Activated CD4-positive, alpha-beta memory T cell treated with anti-CD3 and anti-CD28 coated beads, Interleukin-2, amount 10 ng/mL, durations not matched to agents 7 days and 5 days (primary cell): ENCODE measurements at regions not wholly inside any gene's neighbourhood (a gene's known extent, or its start where the extent isn't known, plus 50 kb on each side); places are given as distances from the start of the nearest gene placed in this dataset.
"Not testable (repeated sequence)": the region's sequence is repeated elsewhere in the genome, so short reads cannot be mapped to it uniquely, and the experiment has no call there.

ENCODE experiments used
- CTCF ChIA-PET: fragments of 350-600 bp; sonication (Branson Sonifier 250); formaldehyde crosslinking; loops from one replicate; lab custom pipeline; 2021; ENCODE audit warnings: antibody characterized with exemption, inconsistent platforms; lab: Charles Lee
- POLR2A ChIA-PET: fragments of 350-600 bp; sonication (Branson Sonifier 250); formaldehyde crosslinking; loops from one replicate; lab custom pipeline; 2021; ENCODE audit warnings: antibody characterized with exemption; lab: Charles Lee
- DNase-seq: peaks from one replicate; pipeline ENCODE4 v3.0.0-alpha.2; 2020
- H3K27ac Mint-ChIP-seq: one replicate; pipeline ENCODE4 v1.8.0; 2021; ENCODE audit warnings: mild to moderate bottlenecking, mixed read lengths
- H3K27me3 Mint-ChIP-seq: one replicate; pipeline ENCODE4 v1.8.0; 2021; ENCODE audit warnings: mixed read lengths
- H3K36me3 Mint-ChIP-seq: one replicate; pipeline ENCODE4 v1.8.0; 2021; ENCODE audit warnings: low read depth, mixed read lengths
- H3K4me1 Mint-ChIP-seq: one replicate; pipeline ENCODE4 v1.8.0; 2021; ENCODE audit warnings: mixed read lengths
- H3K4me3 Mint-ChIP-seq: one replicate; pipeline ENCODE4 v1.8.0; 2021; ENCODE audit warnings: mild to moderate bottlenecking, mixed read lengths
- H3K9me3 Mint-ChIP-seq: one replicate; pipeline ENCODE4 v1.8.0; 2021; ENCODE audit warnings: mixed read lengths

- DNase-seq, H3K27me3 Mint-ChIP-seq, POLR2A ChIA-PET, H3K4me3 Mint-ChIP-seq, H3K4me1 Mint-ChIP-seq, H3K36me3 Mint-ChIP-seq, H3K27ac Mint-ChIP-seq, CTCF ChIA-PET: not testable (repeated sequence)
- H3K9me3 Mint-ChIP-seq = peaks cover 27% of the 10 kb centered on the region
These were observed 1223.1 kb downstream of the ARAP2 start for GRCh38 chr4:35021222-35021621.

DNA sequence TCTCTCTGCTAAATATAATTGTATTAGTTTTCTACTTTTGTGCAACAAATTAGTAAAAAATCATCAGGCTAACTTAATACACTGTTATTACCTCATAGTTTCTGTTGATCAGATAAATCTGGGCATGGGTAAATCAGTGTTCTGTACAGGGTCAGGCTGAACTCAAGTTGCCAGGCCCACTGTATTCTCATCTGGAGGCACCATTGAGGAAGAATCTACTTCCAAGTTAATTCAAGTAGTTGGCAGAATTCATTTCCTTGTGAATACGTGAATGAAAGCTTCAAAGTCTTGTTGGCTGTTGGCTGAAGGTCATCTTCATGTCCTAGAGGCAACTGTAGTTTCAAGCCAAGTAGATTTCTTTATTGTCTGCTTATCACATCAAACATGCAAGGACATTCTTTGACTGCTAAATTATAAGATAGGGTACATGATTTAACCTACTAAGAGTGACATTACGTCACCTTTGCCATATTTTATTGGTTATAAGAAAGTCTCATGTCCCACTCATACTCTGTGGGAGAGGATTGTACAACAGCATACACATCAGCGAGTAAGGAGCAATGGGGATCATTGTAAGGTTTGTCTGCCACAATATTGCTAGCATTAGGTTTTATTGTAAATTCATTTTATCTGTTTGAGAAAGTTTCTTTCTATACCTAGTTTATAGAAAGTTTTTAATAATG lies 1219.0 kb downstream of the ARAP2 start:
- ChIA-PET POLR2A (no interaction called here), CTCF (no interaction called here)
- Mint-ChIP-seq H3K4me3 (no peak overlapping the region), H3K27ac (no peak overlapping the region), H3K27me3 (no peaks in the 10 kb centered on the region), H3K36me3 (no peaks in the 10 kb centered on the region), H3K9me3 (peaks cover 7% of the 10 kb centered on the region), H3K4me1 (no peaks in the 10 kb centered on the region)
- no peak for DNase-seq

GRCh38 chr4:35038079-35038805 lies 1206.1 kb downstream of the ARAP2 start:
- H3K27me3 Mint-ChIP-seq = no peaks in the 10 kb centered on the region
- no peaks in the 10 kb centered on the region for H3K9me3 Mint-ChIP-seq
- H3K36me3 Mint-ChIP-seq = no peaks in the 10 kb centered on the region
- DNase-seq = no peak
- POLR2A ChIA-PET = no interaction called here
- CTCF ChIA-PET = no interaction called here
- H3K4me1 Mint-ChIP-seq = no peaks in the 10 kb centered on the region
- no peak overlapping the region for H3K4me3 Mint-ChIP-seq
- H3K27ac Mint-ChIP-seq = no peak overlapping the region

DNA sequence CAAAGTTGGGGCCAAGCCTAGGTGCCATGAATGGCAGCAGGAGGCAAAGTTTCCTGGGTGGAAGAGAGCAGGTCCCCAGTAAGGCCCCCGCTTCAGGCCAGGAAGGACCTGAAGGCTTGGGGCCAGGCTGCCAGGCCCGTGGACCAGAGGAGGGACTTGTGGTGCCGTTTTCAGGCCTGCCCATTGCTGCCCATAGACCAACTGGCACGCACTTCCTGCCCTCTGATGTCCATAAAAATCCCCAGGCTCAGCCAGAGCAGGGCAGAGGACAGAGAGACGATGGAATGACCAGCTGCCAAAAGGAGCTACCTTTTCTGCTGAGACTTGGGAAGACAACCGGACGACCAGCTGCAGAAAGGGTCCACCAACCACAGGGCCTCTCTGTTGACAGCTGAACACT lies 1205.5 kb downstream of the ARAP2 start:
- ChIA-PET CTCF (no interaction called here), POLR2A (no interaction called here)
- Mint-ChIP-seq H3K4me3 (no peak overlapping the region), H3K4me1 (no peaks in the 10 kb centered on the region), H3K9me3 (no peaks in the 10 kb centered on the region), H3K27me3 (no peaks in the 10 kb centered on the region), H3K27ac (no peak overlapping the region), H3K36me3 (no peaks in the 10 kb centered on the region)
- no peak for DNase-seq

DNA sequence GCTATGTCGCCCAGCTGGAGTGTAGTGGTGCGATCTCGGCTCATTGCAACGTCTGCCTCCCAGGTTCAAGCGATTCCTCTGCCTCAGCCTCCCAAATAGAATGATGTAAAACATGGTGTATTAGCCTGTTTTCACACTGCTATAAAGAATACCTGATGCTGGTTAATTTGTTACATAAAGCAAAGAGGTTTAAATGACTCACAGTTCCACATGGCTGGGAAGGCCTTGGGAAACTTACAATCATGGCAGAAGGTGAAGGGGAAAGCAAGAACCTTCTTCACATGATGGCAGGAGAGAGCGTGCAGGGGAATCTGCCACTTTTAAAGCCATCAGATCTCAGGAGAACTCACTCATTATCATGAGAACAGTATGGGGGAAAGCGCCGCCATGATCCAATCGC lies 1191.8 kb downstream of the ARAP2 start:
- Mint-ChIP-seq H3K4me3 (no peak overlapping the region), H3K36me3 (no peaks in the 10 kb centered on the region), H3K4me1 (no peaks in the 10 kb centered on the region), H3K27ac (no peak overlapping the region), H3K27me3 (no peaks in the 10 kb centered on the region), H3K9me3 (peaks cover 5% of the 10 kb centered on the region)
- DNase-seq = no peak
- POLR2A ChIA-PET = no interaction called here
- CTCF ChIA-PET = no interaction called here

GRCh38 chr4:35063031-35063570 lies 1181.2 kb downstream of the ARAP2 start:
- no peaks in the 10 kb centered on the region for H3K4me1 Mint-ChIP-seq
- DNase-seq = no peak
- ChIA-PET POLR2A (no interaction called here), CTCF (no interaction called here)
- H3K27me3 Mint-ChIP-seq = no peaks in the 10 kb centered on the region
- H3K27ac Mint-ChIP-seq = no peak overlapping the region
- H3K36me3 Mint-ChIP-seq = no peaks in the 10 kb centered on the region
- peaks cover 4% of the 10 kb centered on the region for H3K9me3 Mint-ChIP-seq
- H3K4me3 Mint-ChIP-seq = no peak overlapping the region

DNA sequence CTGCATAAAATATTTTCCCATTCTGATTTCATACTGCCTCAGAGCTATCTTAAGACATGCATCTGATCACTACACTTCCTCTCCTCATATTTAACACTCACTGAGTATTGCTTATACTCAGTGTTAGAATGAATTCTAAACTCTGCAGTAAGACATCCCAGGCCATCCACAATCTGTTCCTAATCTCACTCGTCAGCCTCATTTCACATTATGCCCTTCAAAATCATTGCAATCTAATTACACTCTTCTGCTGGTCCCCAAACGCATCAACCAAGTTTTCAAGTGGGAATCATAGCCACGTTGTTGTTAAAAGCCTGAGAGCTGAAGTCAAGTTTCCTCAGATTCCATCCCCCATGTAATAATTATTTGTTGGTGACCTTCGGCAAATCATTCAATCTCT lies 1177.9 kb downstream of the ARAP2 start:
- POLR2A ChIA-PET = no interaction called here
- no peaks in the 10 kb centered on the region for H3K27me3 Mint-ChIP-seq
- CTCF ChIA-PET = no interaction called here

DNA sequence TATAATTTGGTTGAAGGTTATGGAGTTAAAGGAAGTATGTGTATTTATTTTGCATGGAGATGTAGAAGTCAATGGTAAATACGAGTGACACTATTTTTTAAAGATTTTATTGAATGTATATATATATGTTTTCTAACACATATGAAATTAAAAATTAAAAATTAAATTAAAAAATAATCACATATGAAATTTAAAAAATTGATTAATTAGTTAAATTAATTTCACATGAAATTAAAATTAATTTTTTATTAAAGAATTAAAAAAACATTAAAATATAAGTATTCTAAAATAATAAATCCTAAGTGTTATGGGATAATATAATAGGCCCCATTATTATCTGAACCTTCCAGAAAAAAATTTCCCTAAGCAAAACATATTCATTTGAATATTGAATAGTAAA lies 1163.5 kb downstream of the ARAP2 start:
- Mint-ChIP-seq H3K27me3 (no peaks in the 10 kb centered on the region), H3K4me3 (no peak overlapping the region), H3K4me1 (no peaks in the 10 kb centered on the region), H3K36me3 (no peaks in the 10 kb centered on the region), H3K27ac (no peak overlapping the region), H3K9me3 (peaks cover 4% of the 10 kb centered on the region)
- POLR2A ChIA-PET = no interaction called here
- no peak for DNase-seq
- CTCF ChIA-PET = no interaction called here

More for the DNA sequence above, 1177.9 kb downstream of the ARAP2 start:
- no peaks in the 10 kb centered on the region for H3K9me3 Mint-ChIP-seq
- no peak for DNase-seq
- H3K4me1 Mint-ChIP-seq = no peaks in the 10 kb centered on the region
- H3K36me3 Mint-ChIP-seq = no peaks in the 10 kb centered on the region
- no peak overlapping the region for H3K4me3 Mint-ChIP-seq
- H3K27ac Mint-ChIP-seq = no peak overlapping the region

GRCh38 chr4:35087218-35087617 lies 1157.1 kb downstream of the ARAP2 start:
- DNase-seq = no peak
- no peaks in the 10 kb centered on the region for H3K4me1 Mint-ChIP-seq
- no peak overlapping the region for H3K4me3 Mint-ChIP-seq
- CTCF ChIA-PET = no interaction called here
- H3K9me3 Mint-ChIP-seq = peaks cover 2% of the 10 kb centered on the region
- H3K27ac Mint-ChIP-seq = no peak overlapping the region
- POLR2A ChIA-PET = no interaction called here
- H3K27me3 Mint-ChIP-seq = no peaks in the 10 kb centered on the region
- H3K36me3 Mint-ChIP-seq = no peaks in the 10 kb centered on the region

- no peaks in the 10 kb centered on the region for H3K4me1 Mint-ChIP-seq
- no peak for DNase-seq
- H3K4me3 Mint-ChIP-seq = no peak overlapping the region
- ChIA-PET CTCF (no interaction called here), POLR2A (no interaction called here)
- H3K9me3 Mint-ChIP-seq = peaks cover 15% of the 10 kb centered on the region
- H3K27me3 Mint-ChIP-seq = no peaks in the 10 kb centered on the region
- H3K27ac Mint-ChIP-seq = no peak overlapping the region
- H3K36me3 Mint-ChIP-seq = no peaks in the 10 kb centered on the region
These were observed 1143.4 kb downstream of the ARAP2 start for GRCh38 chr4:35100932-35101331.

DNA sequence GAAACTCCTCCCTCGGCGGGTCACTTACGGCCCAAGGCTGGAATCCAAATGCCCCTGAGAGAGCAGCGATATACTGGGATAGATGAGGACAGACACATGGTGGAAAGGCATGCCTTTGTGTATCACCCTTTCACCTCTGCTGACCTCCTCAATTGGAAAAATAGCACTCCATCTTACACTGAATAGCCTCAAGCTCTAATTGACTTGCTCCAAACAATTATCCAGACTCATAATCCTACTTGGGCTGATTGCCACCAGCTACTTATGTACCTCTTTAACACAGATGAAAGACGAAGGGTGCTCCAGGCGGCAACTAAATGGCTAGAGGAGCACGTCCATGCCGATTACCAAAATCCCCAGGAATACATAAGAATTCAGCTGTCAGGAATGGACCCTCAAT lies 1142.2 kb downstream of the ARAP2 start:
- Mint-ChIP-seq H3K4me3 (no peak overlapping the region), H3K4me1 (no peaks in the 10 kb centered on the region), H3K27ac (no peak overlapping the region), H3K9me3 (peaks cover 15% of the 10 kb centered on the region), H3K27me3 (no peaks in the 10 kb centered on the region), H3K36me3 (no peaks in the 10 kb centered on the region)
- POLR2A ChIA-PET = no interaction called here
- DNase-seq = no peak
- CTCF ChIA-PET = no interaction called here

- Mint-ChIP-seq H3K9me3 (peaks cover 17% of the 10 kb centered on the region), H3K27me3 (no peaks in the 10 kb centered on the region)
- CTCF ChIA-PET = no interaction called here
These were observed 1138.8 kb downstream of the ARAP2 start for GRCh38 chr4:35105486-35105885.

GRCh38 chr4:35106091-35106734 lies 1138.1 kb downstream of the ARAP2 start:
- POLR2A ChIA-PET = no interaction called here

More at GRCh38 chr4:35105486-35105885, 1138.8 kb downstream of the ARAP2 start:
- H3K27ac Mint-ChIP-seq = no peak overlapping the region
- no peak overlapping the region for H3K4me3 Mint-ChIP-seq
- H3K36me3 Mint-ChIP-seq = no peaks in the 10 kb centered on the region
- DNase-seq = no peak
- H3K4me1 Mint-ChIP-seq = no peaks in the 10 kb centered on the region
- POLR2A ChIA-PET = no interaction called here

More at GRCh38 chr4:35106091-35106734, 1138.1 kb downstream of the ARAP2 start:
- Mint-ChIP-seq H3K36me3 (no peaks in the 10 kb centered on the region), H3K9me3 (peaks cover 14% of the 10 kb centered on the region), H3K27me3 (no peaks in the 10 kb centered on the region), H3K4me3 (no peak overlapping the region), H3K4me1 (no peaks in the 10 kb centered on the region), H3K27ac (no peak overlapping the region)
- DNase-seq = no peak
- CTCF ChIA-PET = no interaction called here
